H9 (cell line): ENCODE measurements at regions not wholly inside any gene's neighbourhood (a gene's known extent, or its start where the extent isn't known, plus 50 kb on each side); places are given as distances from the start of the nearest gene placed in this dataset.

Source experiments
- DNase-seq: peaks from one replicate; pipeline ENCODE4 v3.0.0-alpha.2; 2017
- H2AFZ ChIP-seq: one replicate; pipeline ENCODE4 v1.6.1; 2013; ENCODE audit warnings: mild to moderate bottlenecking, low read length, control low read depth, moderate library complexity
- H2AK5ac ChIP-seq: 2 replicates; pipeline ENCODE4 v1.6.1; 2013; ENCODE audit warnings: low read length, control low read depth, mixed read lengths; ENCODE audit not compliant: insufficient read length
- H2BK120ac ChIP-seq: one replicate; pipeline ENCODE4 v1.6.1; 2013; ENCODE audit warnings: low read depth, mild to moderate bottlenecking, low read length, control low read depth, inconsistent platforms; ENCODE audit not compliant: poor library complexity, severe bottlenecking
- H2BK12ac ChIP-seq: 2 replicates; pipeline ENCODE4 v1.6.1; 2013; ENCODE audit warnings: low read length, control low read depth, mixed read lengths, low read depth; ENCODE audit not compliant: insufficient read length
- H2BK15ac ChIP-seq: 2 replicates; pipeline ENCODE4 v1.6.1; 2013; ENCODE audit warnings: low read depth, low read length, control low read depth
- H2BK20ac ChIP-seq: one replicate; pipeline ENCODE4 v1.6.1; 2013; ENCODE audit warnings: low read depth, mild to moderate bottlenecking, low read length, control low read depth, inconsistent platforms; ENCODE audit not compliant: poor library complexity, severe bottlenecking
- H2BK5ac ChIP-seq: 2 replicates; pipeline ENCODE4 v1.6.1; 2013; ENCODE audit warnings: low read length, control low read depth, mixed read lengths; ENCODE audit not compliant: insufficient read length
- H3K14ac ChIP-seq: 2 replicates; pipeline ENCODE4 v1.6.1; 2013; ENCODE audit warnings: low read length, control low read depth; ENCODE audit not compliant: insufficient read depth
- H3K18ac ChIP-seq: 2 replicates; pipeline ENCODE4 v1.6.1; 2013; ENCODE audit warnings: low read depth, mild to moderate bottlenecking, mixed read lengths, low read length, control low read depth; ENCODE audit not compliant: insufficient read length
- H3K23ac ChIP-seq: 2 replicates; pipeline ENCODE4 v1.6.1; 2013; ENCODE audit warnings: low read length, control low read depth, mixed read lengths, low read depth; ENCODE audit not compliant: insufficient read length
- H3K23me2 ChIP-seq: 2 replicates; pipeline ENCODE4 v1.6.1; 2013; ENCODE audit warnings: low read depth, mild to moderate bottlenecking, mixed read lengths, low read length, control low read depth; ENCODE audit not compliant: insufficient read length, poor library complexity, severe bottlenecking
- H3K27ac ChIP-seq: 2 replicates; pipeline ENCODE4 v1.5.1; 2013; ENCODE audit warnings: low read length, control low read depth, mixed read lengths, low read depth; ENCODE audit not compliant: insufficient read length
- H3K27me3 ChIP-seq: 2 replicates; pipeline ENCODE4 v1.6.1; 2013; ENCODE audit warnings: low read length, control low read depth, inconsistent platforms; ENCODE audit not compliant: insufficient read depth
- H3K4ac ChIP-seq: 2 replicates; pipeline ENCODE4 v1.6.1; 2013; ENCODE audit warnings: low read depth, mild to moderate bottlenecking, control low read depth, inconsistent platforms, low read length, moderate library complexity
- H3K4me1 ChIP-seq: 2 replicates; pipeline ENCODE4 v1.6.1; 2013; ENCODE audit warnings: low read length, control low read depth, inconsistent platforms; ENCODE audit not compliant: insufficient read depth
- H3K4me2 ChIP-seq: 2 replicates; pipeline ENCODE4 v1.6.1; 2013; ENCODE audit warnings: low read length, control low read depth, mixed read lengths; ENCODE audit not compliant: insufficient read length, insufficient read depth
- H3K56ac ChIP-seq: 2 replicates; pipeline ENCODE4 v1.6.1; 2013; ENCODE audit warnings: low read depth, mild to moderate bottlenecking, mixed read lengths, low read length, control low read depth; ENCODE audit not compliant: insufficient read length
- H3K79me1 ChIP-seq: 2 replicates; pipeline ENCODE4 v1.6.1; 2013; ENCODE audit warnings: low read depth, mild to moderate bottlenecking, moderate library complexity, low read length, control low read depth, inconsistent platforms; ENCODE audit not compliant: insufficient read depth, poor library complexity, severe bottlenecking
- H3K79me2 ChIP-seq: 2 replicates; pipeline ENCODE4 v1.6.1; 2013; ENCODE audit warnings: low read length, control low read depth, inconsistent platforms; ENCODE audit not compliant: insufficient read depth
- H3K9ac ChIP-seq: 2 replicates; pipeline ENCODE4 v1.6.1; 2013; ENCODE audit warnings: low read length, control low read depth, mixed read lengths; ENCODE audit not compliant: insufficient read length; ENCODE audit errors: extremely low read depth
- H3K9me3 ChIP-seq: one replicate; pipeline ENCODE4 v1.6.1; 2013; ENCODE audit warnings: low read depth, low read length, inconsistent platforms; ENCODE audit not compliant: control insufficient read depth
- H3T11ph ChIP-seq: one replicate; pipeline ENCODE4 v1.6.1; 2013; ENCODE audit warnings: mild to moderate bottlenecking, low read length, control low read depth, inconsistent platforms
- H4K20me1 ChIP-seq: one replicate; pipeline ENCODE4 v1.6.1; 2013; ENCODE audit not compliant: control insufficient read depth, insufficient read length, insufficient read depth
- H4K5ac ChIP-seq: 2 replicates; pipeline ENCODE4 v1.6.1; 2013; ENCODE audit warnings: low read depth, mild to moderate bottlenecking, mixed read lengths, low read length, control low read depth; ENCODE audit not compliant: insufficient read length
- H4K8ac ChIP-seq: replicated peaks from 2 replicates; pipeline ENCODE4 v1.6.1; 2013; ENCODE audit warnings: low read length, control low read depth, mixed read lengths, low read depth; ENCODE audit not compliant: insufficient read length
- H4K91ac ChIP-seq: 2 replicates; pipeline ENCODE4 v1.6.1; 2013; ENCODE audit warnings: low read depth, mild to moderate bottlenecking, moderate library complexity, mixed read lengths, low read length, control low read depth; ENCODE audit not compliant: insufficient read length
- H3K27ac Mint-ChIP-seq, 3 experiments: 2 replicates in 2 of 3; 3 replicates in 1 of 3; pipeline ENCODE4 v1.8.0; 2020 to 2021; ENCODE audit warnings: mixed read lengths in 3 of 3, mild to moderate bottlenecking in 1 of 3, moderate library complexity in 1 of 3
- H3K27me3 Mint-ChIP-seq: 2 replicates; pipeline ENCODE4 v1.8.0; 2021; ENCODE audit warnings: low read depth, mild to moderate bottlenecking, moderate library complexity, mixed read lengths
- H3K36me3 Mint-ChIP-seq, 3 experiments: 2 replicates in 2 of 3; 3 replicates in 1 of 3; pipeline ENCODE4 v1.8.0; 2020 to 2021; ENCODE audit warnings: low read depth in 3 of 3, mixed read lengths in 3 of 3; ENCODE audit not compliant: insufficient read depth in 1 of 3
- H3K4me1 Mint-ChIP-seq, 2 experiments: 2 replicates each; pipeline ENCODE4 v1.8.0; 2020; ENCODE audit warnings: mixed read lengths in 2 of 2
- H3K4me3 Mint-ChIP-seq, 2 experiments: 2 replicates in 1 of 2; 3 replicates in 1 of 2; pipeline ENCODE4 v1.8.0; 2020 to 2021; ENCODE audit warnings: mild to moderate bottlenecking in 2 of 2, mixed read lengths in 2 of 2, moderate library complexity in 1 of 2
- H3K9me3 Mint-ChIP-seq, 2 experiments: 2 replicates in 1 of 2; 3 replicates in 1 of 2; pipeline ENCODE4 v1.8.0; 2020; ENCODE audit warnings: mild to moderate bottlenecking in 2 of 2, mixed read lengths in 2 of 2, moderate library complexity in 1 of 2
- WGBS: extraction: QIAGEN DNeasy Blood & Tissue Kit; methylation state at CpG from one replicate; pipeline ENCODE4 v1.1.7; 2013; ENCODE audit warnings: missing lambda C conversion rate, low lambda C conversion rate, mixed read lengths; ENCODE audit not compliant: insufficient read length; ENCODE audit errors: extremely low coverage; 5-methylcytosine and 5-hydroxymethylcytosine counted together
- TF ChIP-seq, protein P1 (sequence below): fragments of 200-600 bp; sonication (generic); conservative IDR thresholded peaks from 3 replicates; pipeline ENCODE4 v1.8.0; 2021; ENCODE audit warnings: antibody characterized with exemption, mild to moderate bottlenecking

DNA sequence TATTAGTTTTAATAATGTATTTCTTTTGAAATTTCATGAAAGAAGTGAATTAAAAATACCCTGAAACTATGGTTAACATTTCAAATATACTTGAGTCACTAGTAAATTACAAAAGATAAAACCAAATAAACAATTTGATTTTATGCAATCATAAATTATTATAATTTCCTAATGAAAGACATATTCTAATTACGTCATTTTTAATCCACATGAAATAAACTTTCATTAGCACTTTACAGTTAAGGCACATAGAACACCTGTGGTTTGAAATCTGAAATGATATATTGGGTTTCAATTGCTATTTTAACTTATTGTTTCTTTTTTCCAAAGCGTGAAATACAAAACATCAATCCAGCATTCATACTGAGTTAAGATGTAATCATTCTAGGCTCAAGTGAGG lies 1492.5 kb upstream of the PABPC4L start:
- TF ChIP-seq, protein P1, sequence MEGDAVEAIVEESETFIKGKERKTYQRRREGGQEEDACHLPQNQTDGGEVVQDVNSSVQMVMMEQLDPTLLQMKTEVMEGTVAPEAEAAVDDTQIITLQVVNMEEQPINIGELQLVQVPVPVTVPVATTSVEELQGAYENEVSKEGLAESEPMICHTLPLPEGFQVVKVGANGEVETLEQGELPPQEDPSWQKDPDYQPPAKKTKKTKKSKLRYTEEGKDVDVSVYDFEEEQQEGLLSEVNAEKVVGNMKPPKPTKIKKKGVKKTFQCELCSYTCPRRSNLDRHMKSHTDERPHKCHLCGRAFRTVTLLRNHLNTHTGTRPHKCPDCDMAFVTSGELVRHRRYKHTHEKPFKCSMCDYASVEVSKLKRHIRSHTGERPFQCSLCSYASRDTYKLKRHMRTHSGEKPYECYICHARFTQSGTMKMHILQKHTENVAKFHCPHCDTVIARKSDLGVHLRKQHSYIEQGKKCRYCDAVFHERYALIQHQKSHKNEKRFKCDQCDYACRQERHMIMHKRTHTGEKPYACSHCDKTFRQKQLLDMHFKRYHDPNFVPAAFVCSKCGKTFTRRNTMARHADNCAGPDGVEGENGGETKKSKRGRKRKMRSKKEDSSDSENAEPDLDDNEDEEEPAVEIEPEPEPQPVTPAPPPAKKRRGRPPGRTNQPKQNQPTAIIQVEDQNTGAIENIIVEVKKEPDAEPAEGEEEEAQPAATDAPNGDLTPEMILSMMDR, result no peak

More for the DNA sequence above, 1492.5 kb upstream of the PABPC4L start:
- H3K79me2 ChIP-seq, result no peaks in the 10 kb centered on the region
- no peak for DNase-seq
- no peak overlapping the region for H3K4ac ChIP-seq
- no peaks in the 10 kb centered on the region for H3K79me1 ChIP-seq
- H3K9me3 Mint-ChIP-seq, result peaks cover 3 to 4% of the 10 kb centered on the region in 2 experiments; a peak in 3 of 5 replicates
- H4K20me1 ChIP-seq, result no peaks in the 10 kb centered on the region
- no peak overlapping the region for H2BK5ac ChIP-seq
- no peak overlapping the region for H2BK120ac ChIP-seq
- no peak overlapping the region for H2AK5ac ChIP-seq
- no peak overlapping the region for H4K8ac ChIP-seq
- no peak overlapping the region for H3T11ph ChIP-seq
- H3K27ac ChIP-seq, result no peak overlapping the region
- H2BK20ac ChIP-seq, result no peak overlapping the region
- H3K36me3 Mint-ChIP-seq, result 0 out of 7 replicates have a peak, but pooled peaks cover 0 to 2% (median 0%) of the 10 kb centered on the region in 3 experiments
- no peak overlapping the region for H3K14ac ChIP-seq
- no peaks in the 10 kb centered on the region for H3K23me2 ChIP-seq
- H3K27me3 ChIP-seq, result no peaks in the 10 kb centered on the region
- H2BK15ac ChIP-seq, result no peak overlapping the region
- H3K56ac ChIP-seq, result no peak overlapping the region
- H3K4me3 Mint-ChIP-seq, result no peak overlapping the region
- H3K4me1 ChIP-seq, result no peaks in the 10 kb centered on the region
- H3K9ac ChIP-seq, result no peak overlapping the region
- no CpG with 5 or more reads among the region's 2 CpGs for WGBS
- H3K4me2 ChIP-seq, result no peak overlapping the region
- H3K23ac ChIP-seq, result no peak overlapping the region
- no peak overlapping the region for H2BK12ac ChIP-seq
- H3K9me3 ChIP-seq, result no peaks in the 10 kb centered on the region
- H3K4me1 Mint-ChIP-seq, result no peaks in the 10 kb centered on the region
- H3K27me3 Mint-ChIP-seq, result no peaks in the 10 kb centered on the region
- H3K18ac ChIP-seq, result no peak overlapping the region
- H3K27ac Mint-ChIP-seq, result no peak overlapping the region
- H4K91ac ChIP-seq, result no peak overlapping the region
- H4K5ac ChIP-seq, result no peak overlapping the region
- H2AFZ ChIP-seq, result no peak overlapping the region
